CD14-positive monocyte (primary cell): ENCODE measurements at regions not wholly inside any gene's neighbourhood (a gene's known extent, or its start where the extent isn't known, plus 50 kb on each side); places are given as distances from the start of the nearest gene placed in this dataset.

Experiments
- DNase-seq, 3 donors: peaks; one replicate each; pipeline ENCODE4 v3.0.0-alpha.2; 2011 to 2022
- H2AFZ ChIP-seq: 2 replicates; pipeline ENCODE4 v1.6.0; 2012; ENCODE audit warnings: mild to moderate bottlenecking, low read depth, low read length, inconsistent platforms; ENCODE audit not compliant: insufficient read depth, poor library complexity, severe bottlenecking
- H3K27ac ChIP-seq, 2 donors: 1 replicate in 1 of 2; 2 replicates in 1 of 2; pipeline ENCODE4 v1.5.1; 2012 to 2013; ENCODE audit warnings: low read length in 2 of 2, control low read depth in 1 of 2, inconsistent platforms in 1 of 2, low read depth in 1 of 2, mild to moderate bottlenecking in 1 of 2
- H3K27me3 ChIP-seq, 2 donors: one replicate each; pipeline versions ENCODE4 v1.6.0 to v1.6.1; 2011 to 2013; ENCODE audit warnings: low read length in 2 of 2; ENCODE audit not compliant: control insufficient read depth in 2 of 2, insufficient read depth in 2 of 2
- H3K36me3 ChIP-seq, 2 donors: replicated peaks in 1 of 2; 1 replicate in 1 of 2; 2 replicates in 1 of 2; pipeline versions ENCODE4 v1.5.1 to v1.6.1; 2012 to 2013; ENCODE audit warnings: low read length in 2 of 2, control low read depth in 1 of 2, inconsistent platforms in 1 of 2, mild to moderate bottlenecking in 1 of 2; ENCODE audit not compliant: insufficient read depth in 2 of 2, control insufficient read depth in 1 of 2
- H3K4me1 ChIP-seq, 2 donors: 1 replicate in 1 of 2; 2 replicates in 1 of 2; pipeline versions ENCODE4 v1.5.1 to v1.6.1; 2012 to 2013; ENCODE audit warnings: low read length in 2 of 2, control low read depth in 1 of 2, inconsistent platforms in 1 of 2, mild to moderate bottlenecking in 1 of 2, moderate library complexity in 1 of 2; ENCODE audit not compliant: insufficient read depth in 2 of 2, control insufficient read depth in 1 of 2
- H3K4me2 ChIP-seq: replicated peaks from 2 replicates; pipeline ENCODE3; 2012; ENCODE audit warnings: low read length, moderate library complexity, mild to moderate bottlenecking; ENCODE audit not compliant: poor library complexity, severe bottlenecking; ENCODE audit errors: extremely low read depth
- H3K4me3 ChIP-seq, 3 experiments: fragments of 200-600 bp in 1 of 3; sonication (generic) in 1 of 3; replicated peaks in 1 of 3; 1 replicate in 2 of 3; 2 replicates in 1 of 3; pipeline ENCODE4 v1.5.1; 2011 to 2013; ENCODE audit warnings: low read length in 3 of 3, mild to moderate bottlenecking in 3 of 3, control low read depth in 2 of 3, low read depth in 2 of 3, inconsistent platforms in 1 of 3, moderate library complexity in 1 of 3
- H3K79me2 ChIP-seq: 2 replicates; pipeline ENCODE4 v1.6.0; 2012; ENCODE audit warnings: mild to moderate bottlenecking, control low read depth, inconsistent platforms, low read length, moderate library complexity; ENCODE audit not compliant: insufficient read depth
- H3K9ac ChIP-seq: 2 replicates; pipeline ENCODE4 v1.6.0; 2017; ENCODE audit warnings: low read length, mild to moderate bottlenecking; ENCODE audit not compliant: insufficient read depth, poor library complexity, severe bottlenecking
- H3K9me3 ChIP-seq, 2 donors: replicated peaks in 1 of 2; 1 replicate in 1 of 2; 2 replicates in 1 of 2; pipeline versions ENCODE4 v1.5.1 to v1.6.1; 2012 to 2013; ENCODE audit warnings: low read length in 2 of 2, control low read depth in 1 of 2; ENCODE audit not compliant: control insufficient read depth in 1 of 2, insufficient read depth in 1 of 2
- H4K20me1 ChIP-seq: 2 replicates; pipeline ENCODE4 v1.6.0; 2012; ENCODE audit warnings: mild to moderate bottlenecking, low read length, control low read depth, moderate library complexity; ENCODE audit not compliant: insufficient read depth
- H3K27ac Mint-ChIP-seq, 7 donors: one replicate each; pipeline ENCODE4 v1.8.0; 2020; ENCODE audit warnings: mild to moderate bottlenecking in 7 of 7, mixed read lengths in 7 of 7, moderate library complexity in 6 of 7, inconsistent platforms in 2 of 7
- H3K27me3 Mint-ChIP-seq, 3 donors: one replicate each; pipeline ENCODE4 v1.8.0; 2021 to 2022; ENCODE audit warnings: low read depth in 3 of 3, mild to moderate bottlenecking in 3 of 3, mixed read lengths in 3 of 3, moderate library complexity in 3 of 3, inconsistent platforms in 1 of 3
- H3K36me3 Mint-ChIP-seq, 2 donors: one replicate each; pipeline ENCODE4 v1.8.0; 2020; ENCODE audit warnings: mixed read lengths in 2 of 2, inconsistent platforms in 1 of 2, mild to moderate bottlenecking in 1 of 2
- H3K4me1 Mint-ChIP-seq: one replicate; pipeline ENCODE4 v1.8.0; 2020; ENCODE audit warnings: mild to moderate bottlenecking, mixed read lengths
- H3K4me3 Mint-ChIP-seq, 2 donors: one replicate each; pipeline ENCODE4 v1.8.0; 2020; ENCODE audit warnings: mild to moderate bottlenecking in 2 of 2, mixed read lengths in 2 of 2, moderate library complexity in 1 of 2
- H3K9me3 Mint-ChIP-seq, 7 donors: one replicate each; pipeline ENCODE4 v1.8.0; 2020 to 2022; ENCODE audit warnings: mixed read lengths in 7 of 7, mild to moderate bottlenecking in 6 of 7, moderate library complexity in 6 of 7, inconsistent platforms in 2 of 7
- WGBS: methylation state at CpG from one replicate; pipeline ENCODE4 v1.1.5; 2013; ENCODE audit warnings: missing lambda C conversion rate; ENCODE audit not compliant: insufficient coverage; 5-methylcytosine and 5-hydroxymethylcytosine counted together
- intact Hi-C, 2 donors: fragments of 100-400 bp; cut with micrococcal nuclease; formaldehyde crosslinking; loops; one replicate each; pipeline versions ENCODE4 v1.15.0 to v1.15.1; 2023
- TF ChIP-seq, protein P1 (sequence below): fragments of 200-600 bp; IDR thresholded peaks from one replicate; pipeline ENCODE4 v1.8.0; 2022; ENCODE audit warnings: antibody characterized with exemption, mild to moderate bottlenecking

- H3K9me3 ChIP-seq = peaks cover 0 to 3% of the 10 kb centered on the region in 2 donors
- H3K9me3 Mint-ChIP-seq = peaks cover 0 to 9% (median 0%) of the 10 kb centered on the region in 7 donors
- H3K9ac ChIP-seq = no peak overlapping the region
- intact Hi-C loops = no loop called here
- TF ChIP-seq, protein P1, sequence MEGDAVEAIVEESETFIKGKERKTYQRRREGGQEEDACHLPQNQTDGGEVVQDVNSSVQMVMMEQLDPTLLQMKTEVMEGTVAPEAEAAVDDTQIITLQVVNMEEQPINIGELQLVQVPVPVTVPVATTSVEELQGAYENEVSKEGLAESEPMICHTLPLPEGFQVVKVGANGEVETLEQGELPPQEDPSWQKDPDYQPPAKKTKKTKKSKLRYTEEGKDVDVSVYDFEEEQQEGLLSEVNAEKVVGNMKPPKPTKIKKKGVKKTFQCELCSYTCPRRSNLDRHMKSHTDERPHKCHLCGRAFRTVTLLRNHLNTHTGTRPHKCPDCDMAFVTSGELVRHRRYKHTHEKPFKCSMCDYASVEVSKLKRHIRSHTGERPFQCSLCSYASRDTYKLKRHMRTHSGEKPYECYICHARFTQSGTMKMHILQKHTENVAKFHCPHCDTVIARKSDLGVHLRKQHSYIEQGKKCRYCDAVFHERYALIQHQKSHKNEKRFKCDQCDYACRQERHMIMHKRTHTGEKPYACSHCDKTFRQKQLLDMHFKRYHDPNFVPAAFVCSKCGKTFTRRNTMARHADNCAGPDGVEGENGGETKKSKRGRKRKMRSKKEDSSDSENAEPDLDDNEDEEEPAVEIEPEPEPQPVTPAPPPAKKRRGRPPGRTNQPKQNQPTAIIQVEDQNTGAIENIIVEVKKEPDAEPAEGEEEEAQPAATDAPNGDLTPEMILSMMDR = no peak
- no CpG with 5 or more reads among the region's 2 CpGs for WGBS
- no peaks in the 10 kb centered on the region for H4K20me1 ChIP-seq
- H3K4me3 ChIP-seq = no peak overlapping the region
- no peak overlapping the region for H3K27ac ChIP-seq
- H3K4me1 ChIP-seq = no peaks in the 10 kb centered on the region
- no peak overlapping the region for H3K4me3 Mint-ChIP-seq
- no peaks in the 10 kb centered on the region for H3K27me3 ChIP-seq
- H3K27ac Mint-ChIP-seq = no peak overlapping the region
- H3K36me3 Mint-ChIP-seq = no peaks in the 10 kb centered on the region
- DNase-seq = no peak
- no peaks in the 10 kb centered on the region for H3K27me3 Mint-ChIP-seq
- H3K4me1 Mint-ChIP-seq = no peaks in the 10 kb centered on the region
- H3K36me3 ChIP-seq = no peaks in the 10 kb centered on the region
- no peak overlapping the region for H3K4me2 ChIP-seq
- no peaks in the 10 kb centered on the region for H3K79me2 ChIP-seq
- H2AFZ ChIP-seq = no peak overlapping the region
Observed at GRCh38 chr21:23541571-23541970, 2065.7 kb downstream of the MRPL39 start.

GRCh38 chr21:23534850-23535249 is 2072.4 kb downstream of the MRPL39 start:
- no CpG with 5 or more reads among the region's 1 CpG for WGBS
- intact Hi-C loops = no loop called here
- TF ChIP-seq, protein P1 = no peak
- Histone ChIP-seq H3K79me2 (no peaks in the 10 kb centered on the region), H3K4me2 (no peak overlapping the region), H3K4me1 (no peaks in the 10 kb centered on the region), H4K20me1 (no peaks in the 10 kb centered on the region), H3K27me3 (no peaks in the 10 kb centered on the region), H3K9ac (no peak overlapping the region), H2AFZ (no peak overlapping the region), H3K4me3 (no peak overlapping the region), H3K27ac (no peak overlapping the region), H3K36me3 (no peaks in the 10 kb centered on the region), H3K9me3 (no peaks in the 10 kb centered on the region)
- Mint-ChIP-seq H3K9me3 (peaks cover 0 to 6% (median 1%) of the 10 kb centered on the region in 7 donors), H3K4me3 (no peak overlapping the region), H3K36me3 (no peaks in the 10 kb centered on the region), H3K4me1 (no peaks in the 10 kb centered on the region), H3K27ac (no peak overlapping the region), H3K27me3 (no peaks in the 10 kb centered on the region)
- no peak for DNase-seq
